ENCODE measurements at regions not wholly inside any gene's neighbourhood (a gene's known extent, or its start where the extent isn't known, plus 50 kb on each side); places are given as distances from the start of the nearest gene placed in this dataset.

DNA sequence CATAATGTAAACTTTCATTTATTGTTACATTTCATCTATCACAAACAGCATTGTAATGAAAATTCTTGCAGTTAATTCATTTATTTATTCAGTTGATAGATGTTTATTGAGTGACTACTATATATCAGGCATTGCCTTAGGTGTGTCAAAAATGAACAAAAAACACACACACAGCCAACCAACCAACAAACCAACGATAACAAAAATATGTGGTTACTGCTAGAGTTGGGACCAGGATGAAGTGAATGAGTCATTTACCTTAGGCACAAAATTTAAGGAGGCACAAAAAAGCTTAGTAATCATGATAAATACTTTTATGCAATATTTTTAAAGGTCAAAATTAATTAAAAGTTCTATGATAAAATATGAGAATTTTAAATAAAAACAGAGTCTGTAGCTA lies 223.4 kb downstream of the CSNK1G3 start:
- Histone ChIP-seq H3K4me3 (no peak overlapping the region), H3K27me3 (replicated peaks; ENCODE audit: insufficient read depth) (no peaks in the 10 kb centered on the region), H3K36me3 (no peaks in the 10 kb centered on the region), H3K27ac (no peak overlapping the region), H3K4me1 (ENCODE audit: control insufficient read depth in 1 of 2, low read depth in 2 of 2) (no peaks in the 10 kb centered on the region), H3K9me3 (no peaks in the 10 kb centered on the region)
- TF ChIP-seq, protein P1, sequence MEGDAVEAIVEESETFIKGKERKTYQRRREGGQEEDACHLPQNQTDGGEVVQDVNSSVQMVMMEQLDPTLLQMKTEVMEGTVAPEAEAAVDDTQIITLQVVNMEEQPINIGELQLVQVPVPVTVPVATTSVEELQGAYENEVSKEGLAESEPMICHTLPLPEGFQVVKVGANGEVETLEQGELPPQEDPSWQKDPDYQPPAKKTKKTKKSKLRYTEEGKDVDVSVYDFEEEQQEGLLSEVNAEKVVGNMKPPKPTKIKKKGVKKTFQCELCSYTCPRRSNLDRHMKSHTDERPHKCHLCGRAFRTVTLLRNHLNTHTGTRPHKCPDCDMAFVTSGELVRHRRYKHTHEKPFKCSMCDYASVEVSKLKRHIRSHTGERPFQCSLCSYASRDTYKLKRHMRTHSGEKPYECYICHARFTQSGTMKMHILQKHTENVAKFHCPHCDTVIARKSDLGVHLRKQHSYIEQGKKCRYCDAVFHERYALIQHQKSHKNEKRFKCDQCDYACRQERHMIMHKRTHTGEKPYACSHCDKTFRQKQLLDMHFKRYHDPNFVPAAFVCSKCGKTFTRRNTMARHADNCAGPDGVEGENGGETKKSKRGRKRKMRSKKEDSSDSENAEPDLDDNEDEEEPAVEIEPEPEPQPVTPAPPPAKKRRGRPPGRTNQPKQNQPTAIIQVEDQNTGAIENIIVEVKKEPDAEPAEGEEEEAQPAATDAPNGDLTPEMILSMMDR (IDR thresholded peaks at IDR 0.05), result no peak
- ATAC-seq (ENCODE audit: insufficient number of reproducible peaks, low FRiP score, low read depth) (no peak), DNase-seq (ENCODE audit: low spot score) (no peak)

DNA sequence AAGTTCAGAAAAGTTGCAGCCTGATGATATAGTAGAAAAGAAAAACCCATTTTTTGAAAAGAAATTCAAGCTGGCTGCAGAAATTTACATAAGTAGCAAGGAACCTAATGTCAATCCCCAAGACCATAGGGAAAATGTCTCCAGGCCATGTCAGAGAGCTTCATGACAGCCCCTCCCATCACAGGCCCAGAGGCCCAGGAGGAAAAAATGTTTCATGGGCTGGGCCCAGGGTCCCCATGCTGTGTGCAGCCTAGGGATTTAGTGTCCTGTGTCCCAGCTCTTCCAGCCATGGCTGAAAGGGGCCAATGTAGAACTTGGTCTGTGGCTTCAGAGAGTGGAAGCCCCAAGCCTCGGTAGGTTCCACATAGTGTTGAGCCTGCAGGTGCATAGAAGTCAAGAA lies 220.3 kb downstream of the CSNK1G3 start:
- TF ChIP-seq, protein P1 (IDR thresholded peaks at IDR 0.05), result no peak
- ATAC-seq (ENCODE audit: insufficient number of reproducible peaks, low FRiP score, low read depth) (no peak), DNase-seq (ENCODE audit: low spot score) (no peak)
- Histone ChIP-seq H3K9me3 (no peaks in the 10 kb centered on the region), H3K4me3 (no peak overlapping the region), H3K27me3 (replicated peaks; ENCODE audit: insufficient read depth) (no peaks in the 10 kb centered on the region), H3K36me3 (no peaks in the 10 kb centered on the region), H3K4me1 (ENCODE audit: control insufficient read depth in 1 of 2, low read depth in 2 of 2) (no peaks in the 10 kb centered on the region), H3K27ac (no peak overlapping the region)

GRCh38 chr5:123722451-123722850 lies 210.5 kb downstream of the CSNK1G3 start:
- no peak overlapping the region for H3K27ac ChIP-seq
- TF ChIP-seq, protein P1 (IDR thresholded peaks at IDR 0.05), result no peak
- H3K9me3 ChIP-seq, result no peaks in the 10 kb centered on the region
- no peaks in the 10 kb centered on the region for H3K4me1 ChIP-seq (ENCODE audit: control insufficient read depth in 1 of 2, low read depth in 2 of 2)
- DNase-seq (ENCODE audit: low spot score) (no peak), ATAC-seq (ENCODE audit: insufficient number of reproducible peaks, low FRiP score, low read depth) (no peak)
- no peak overlapping the region for H3K4me3 ChIP-seq
- H3K36me3 ChIP-seq, result no peaks in the 10 kb centered on the region
- no peaks in the 10 kb centered on the region for H3K27me3 ChIP-seq (replicated peaks; ENCODE audit: insufficient read depth)

GRCh38 chr5:123721675-123722276 lies 209.8 kb downstream of the CSNK1G3 start:
- H3K27me3 ChIP-seq (replicated peaks; ENCODE audit: insufficient read depth), result no peaks in the 10 kb centered on the region
- H3K36me3 ChIP-seq, result no peaks in the 10 kb centered on the region
- no peak overlapping the region for H3K4me3 ChIP-seq
- DNase-seq (ENCODE audit: low spot score) (no peak), ATAC-seq (ENCODE audit: insufficient number of reproducible peaks, low FRiP score, low read depth) (no peak)
- no peaks in the 10 kb centered on the region for H3K9me3 ChIP-seq
- TF ChIP-seq, protein P1 (IDR thresholded peaks at IDR 0.05), result no peak
- H3K27ac ChIP-seq, result no peak overlapping the region
- no peaks in the 10 kb centered on the region for H3K4me1 ChIP-seq (ENCODE audit: control insufficient read depth in 1 of 2, low read depth in 2 of 2)

GRCh38 chr5:123720955-123721354 lies 209.0 kb downstream of the CSNK1G3 start:
- no peaks in the 10 kb centered on the region for H3K36me3 ChIP-seq
- H3K27ac ChIP-seq, result no peak overlapping the region
- no peak for DNase-seq (ENCODE audit: low spot score)
- TF ChIP-seq, protein P1 (IDR thresholded peaks at IDR 0.05), result no peak
- no peak for ATAC-seq (ENCODE audit: insufficient number of reproducible peaks, low FRiP score, low read depth)
- H3K4me1 ChIP-seq (ENCODE audit: control insufficient read depth in 1 of 2, low read depth in 2 of 2), result no peaks in the 10 kb centered on the region
- no peaks in the 10 kb centered on the region for H3K9me3 ChIP-seq
- no peak overlapping the region for H3K4me3 ChIP-seq
- H3K27me3 ChIP-seq (replicated peaks; ENCODE audit: insufficient read depth), result no peaks in the 10 kb centered on the region

All from thoracic aorta (tissue), 2 donors.